ENCODE measurements at regions not wholly inside any gene's neighbourhood (a gene's known extent, or its start where the extent isn't known, plus 50 kb on each side); places are given as distances from the start of the nearest gene placed in this dataset.

DNA sequence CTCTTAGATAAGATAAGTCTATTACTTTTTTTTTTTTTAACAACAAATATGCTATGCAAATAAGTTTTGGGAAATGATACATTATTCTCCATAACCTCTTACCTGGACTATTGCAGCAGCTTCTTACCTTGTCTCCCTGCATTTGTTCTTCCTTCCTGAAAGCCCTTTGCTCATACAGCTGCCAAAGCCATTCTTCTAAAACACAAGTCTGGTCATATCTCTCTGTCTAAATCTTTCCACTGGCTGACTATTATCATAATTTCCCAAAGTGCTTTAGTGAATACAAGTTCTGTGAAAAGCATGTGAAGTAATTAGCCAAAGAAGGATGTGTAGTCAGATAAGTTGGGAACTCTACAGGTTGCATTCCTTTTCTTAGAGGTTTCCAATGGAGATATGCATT lies 115.4 kb upstream of the CNTLN start:
- dilution Hi-C loops (cut with HindIII; ENCODE audit: low sequenced_read_pairs, unreplicated experiment) (no loop called here), in situ Hi-C loops (cut with MboI; ENCODE audit: low sequenced_read_pairs) (no loop called here), intact Hi-C loops (cut with micrococcal nuclease) (no loop called here)
- Histone ChIP-seq H2AFZ (replicated peaks; ENCODE audit: low read length, poor library complexity) (no peak overlapping the region), H4K20me1 (ENCODE audit: insufficient read depth, low read length) (no peaks in the 10 kb centered on the region), H4K8ac (ENCODE audit: low read depth in 2 of 2, low read length in 2 of 2) (no peak overlapping the region), H3K23ac (ENCODE audit: low read depth, low read length) (no peak overlapping the region), H3K79me1 (ENCODE audit: low read depth in 1 of 2, low read length in 2 of 2) (no peaks in the 10 kb centered on the region), H3K9ac (ENCODE audit: low read depth, low read length) (no peak overlapping the region), H3K27me3 (ENCODE audit: control insufficient read depth, insufficient read depth, low read length) (no peaks in the 10 kb centered on the region), H4K91ac (ENCODE audit: insufficient read depth, low read depth, low read length) (no peak overlapping the region), H3K9me1 (ENCODE audit: insufficient read depth, low read length) (peaks cover 3% of the 10 kb centered on the region; the same call in 1 of the 2 replicates), H3K4me3 (ENCODE audit: insufficient read depth, low read depth, low read length) (no peak overlapping the region), H3K14ac (replicated peaks; ENCODE audit: low read depth, low read length) (no peak overlapping the region), H3K56ac (ENCODE audit: extremely low read depth, insufficient read depth, low read length) (no peak overlapping the region), H2BK20ac (ENCODE audit: low read depth, low read length) (no peak overlapping the region), H2BK120ac (ENCODE audit: low read depth, low read length) (no peak overlapping the region), H2AK9ac (replicated peaks; ENCODE audit: low read depth, low read length, poor library complexity) (no peak overlapping the region), H3K9me3 (ENCODE audit: control insufficient read depth, insufficient read depth, low read length) (no peaks in the 10 kb centered on the region), H3K18ac (ENCODE audit: low read depth, low read length) (no peak overlapping the region), H3K4me1 (ENCODE audit: control insufficient read depth, insufficient read depth, low read length) (peaks cover 12% of the 10 kb centered on the region), H2BK5ac (ENCODE audit: low read depth, low read length, poor library complexity, severe bottlenecking) (no peak overlapping the region), H2AK5ac (ENCODE audit: low read depth, low read length) (no peak overlapping the region), H4K5ac (ENCODE audit: low read depth, low read length) (no peak overlapping the region), H3K36me3 (ENCODE audit: control insufficient read depth, insufficient read depth, low read length) (no peaks in the 10 kb centered on the region), H3K4me2 (ENCODE audit: low read depth, low read length) (no peak overlapping the region), H2BK15ac (ENCODE audit: low read depth, low read length) (no peak overlapping the region), H3K4ac (ENCODE audit: low read depth, low read length) (no peak overlapping the region), H3K27ac (ENCODE audit: insufficient read depth, low read length) (no peak overlapping the region)
- BruUV-seq (replicated peaks) = no TSS peak
- ChIA-PET CTCF (no interaction called here), POLR2A (ENCODE audit: unreplicated experiment) (no interaction called here)
- DNase-seq = no peak
- no peak for ATAC-seq (ENCODE audit: low read depth)
- TF ChIP-seq RAD21 (IDR thresholded peaks at IDR 0.05; ENCODE audit: low read length) (no peak), POLR2A (IDR thresholded peaks at IDR 0.05; ENCODE audit: low read depth, low read length) (no peak), SMC3 (IDR thresholded peaks at IDR 0.05; ENCODE audit: low read depth, low read length) (no peak)

All from IMR-90 (cell line).